ENCODE measurements at regions not wholly inside any gene's neighbourhood (a gene's known extent, or its start where the extent isn't known, plus 50 kb on each side); places are given as distances from the start of the nearest gene placed in this dataset.

GRCh38 chr17:36817483-36818048, 119.7 kb upstream of the LHX1 start:
- H3K27me3 ChIP-seq (ENCODE audit: control insufficient read depth, insufficient read depth, low read length), result peaks cover 5% of the 10 kb centered on the region
- no peak overlapping the region for H3K4me3 ChIP-seq (ENCODE audit: insufficient read depth, low read depth, low read length)
- H3K36me3 ChIP-seq (replicated peaks; ENCODE audit: control insufficient read depth, insufficient read depth, low read length), result no peaks in the 10 kb centered on the region; the same call in 1 of the 2 replicates
- no peak for DNase-seq

GRCh38 chr17:36818134-36818825, 119.0 kb upstream of the LHX1 start:
- peak; percentile 46 for DNase-seq
- no peak overlapping the region for H3K4me3 ChIP-seq (ENCODE audit: insufficient read depth, low read depth, low read length)
- peaks cover 2% of the 10 kb centered on the region for H3K27me3 ChIP-seq (ENCODE audit: control insufficient read depth, insufficient read depth, low read length)
- H3K36me3 ChIP-seq (replicated peaks; ENCODE audit: control insufficient read depth, insufficient read depth, low read length), result no peaks in the 10 kb centered on the region; the same call in 1 of the 2 replicates

GRCh38 chr17:36823850-36824677, 113.2 kb upstream of the LHX1 start:
- no peak overlapping the region for H3K4me3 ChIP-seq (ENCODE audit: insufficient read depth, low read depth, low read length)
- no peaks in the 10 kb centered on the region for H3K36me3 ChIP-seq (replicated peaks; ENCODE audit: control insufficient read depth, insufficient read depth, low read length)
- peak; percentile 52 for DNase-seq
- no peaks in the 10 kb centered on the region for H3K27me3 ChIP-seq (ENCODE audit: control insufficient read depth, insufficient read depth, low read length)

GRCh38 chr17:36824678-36825101, 112.6 kb upstream of the LHX1 start:
- no peaks in the 10 kb centered on the region for H3K36me3 ChIP-seq (replicated peaks; ENCODE audit: control insufficient read depth, insufficient read depth, low read length)
- peak; percentile 53 for DNase-seq
- H3K4me3 ChIP-seq (ENCODE audit: insufficient read depth, low read depth, low read length), result no peak overlapping the region
- no peaks in the 10 kb centered on the region for H3K27me3 ChIP-seq (ENCODE audit: control insufficient read depth, insufficient read depth, low read length)

GRCh38 chr17:36825113-36825512, 112.2 kb upstream of the LHX1 start:
- DNase-seq, result no peak
- H3K4me3 ChIP-seq (ENCODE audit: insufficient read depth, low read depth, low read length), result no peak overlapping the region
- H3K36me3 ChIP-seq (replicated peaks; ENCODE audit: control insufficient read depth, insufficient read depth, low read length), result no peaks in the 10 kb centered on the region
- no peaks in the 10 kb centered on the region for H3K27me3 ChIP-seq (ENCODE audit: control insufficient read depth, insufficient read depth, low read length)

- Histone ChIP-seq H3K27me3 (ENCODE audit: control insufficient read depth, insufficient read depth, low read length) (no peaks in the 10 kb centered on the region), H3K4me3 (ENCODE audit: insufficient read depth, low read depth, low read length) (no peak overlapping the region), H3K36me3 (replicated peaks; ENCODE audit: control insufficient read depth, insufficient read depth, low read length) (no peaks in the 10 kb centered on the region)
- peak; percentile 50 for DNase-seq
Observed at GRCh38 chr17:36825521-36825920, 111.8 kb upstream of the LHX1 start.

GRCh38 chr17:36825951-36826350, 111.3 kb upstream of the LHX1 start:
- Histone ChIP-seq H3K27me3 (ENCODE audit: control insufficient read depth, insufficient read depth, low read length) (no peaks in the 10 kb centered on the region), H3K4me3 (ENCODE audit: insufficient read depth, low read depth, low read length) (no peak overlapping the region), H3K36me3 (replicated peaks; ENCODE audit: control insufficient read depth, insufficient read depth, low read length) (no peaks in the 10 kb centered on the region)
- DNase-seq, result peak; percentile 63

GRCh38 chr17:36827081-36827480, 110.2 kb upstream of the LHX1 start:
- Histone ChIP-seq H3K4me3 (ENCODE audit: insufficient read depth, low read depth, low read length) (peak overlapping the region; percentile 8; the same call in 1 of the 2 replicates), H3K36me3 (replicated peaks; ENCODE audit: control insufficient read depth, insufficient read depth, low read length) (no peaks in the 10 kb centered on the region), H3K27me3 (ENCODE audit: control insufficient read depth, insufficient read depth, low read length) (no peaks in the 10 kb centered on the region)
- DNase-seq, result peak; percentile 59

- Histone ChIP-seq H3K4me3 (ENCODE audit: insufficient read depth, low read depth, low read length) (no peak overlapping the region), H3K36me3 (replicated peaks; ENCODE audit: control insufficient read depth, insufficient read depth, low read length) (no peaks in the 10 kb centered on the region), H3K27me3 (ENCODE audit: control insufficient read depth, insufficient read depth, low read length) (no peaks in the 10 kb centered on the region)
- no peak for DNase-seq
Observed at GRCh38 chr17:36829676-36830075, 107.6 kb upstream of the LHX1 start.

- Histone ChIP-seq H3K36me3 (replicated peaks; ENCODE audit: control insufficient read depth, insufficient read depth, low read length) (no peaks in the 10 kb centered on the region), H3K4me3 (ENCODE audit: insufficient read depth, low read depth, low read length) (no peak overlapping the region), H3K27me3 (ENCODE audit: control insufficient read depth, insufficient read depth, low read length) (0 out of 2 replicates have a peak, but pooled peaks cover 2% of the 10 kb centered on the region)
- no peak for DNase-seq
Observed at GRCh38 chr17:36833279-36833678, 104.0 kb upstream of the LHX1 start.

- no peak for DNase-seq
- 0 out of 2 replicates have a peak, but pooled peaks cover 2% of the 10 kb centered on the region for H3K27me3 ChIP-seq (ENCODE audit: control insufficient read depth, insufficient read depth, low read length)
- no peaks in the 10 kb centered on the region for H3K36me3 ChIP-seq (replicated peaks; ENCODE audit: control insufficient read depth, insufficient read depth, low read length)
- no peak overlapping the region for H3K4me3 ChIP-seq (ENCODE audit: insufficient read depth, low read depth, low read length)
Observed at GRCh38 chr17:36835036-36835435, 102.2 kb upstream of the LHX1 start.

GRCh38 chr17:36837195-36837938, 99.9 kb upstream of the LHX1 start:
- H3K36me3 ChIP-seq (replicated peaks; ENCODE audit: control insufficient read depth, insufficient read depth, low read length), result no peaks in the 10 kb centered on the region
- H3K27me3 ChIP-seq (ENCODE audit: control insufficient read depth, insufficient read depth, low read length), result peaks cover 4% of the 10 kb centered on the region; the same call in 1 of the 2 replicates
- no peak overlapping the region for H3K4me3 ChIP-seq (ENCODE audit: insufficient read depth, low read depth, low read length)
- DNase-seq, result peak; percentile 89

GRCh38 chr17:36837939-36838272, 99.4 kb upstream of the LHX1 start:
- Histone ChIP-seq H3K27me3 (ENCODE audit: control insufficient read depth, insufficient read depth, low read length) (peaks cover 4% of the 10 kb centered on the region; the same call in 1 of the 2 replicates), H3K4me3 (ENCODE audit: insufficient read depth, low read depth, low read length) (no peak overlapping the region)
- no peak for DNase-seq

GRCh38 chr17:36839256-36839655, 98.0 kb upstream of the LHX1 start:
- DNase-seq, result peak; percentile 35
- no peaks in the 10 kb centered on the region for H3K36me3 ChIP-seq (replicated peaks; ENCODE audit: control insufficient read depth, insufficient read depth, low read length)
- H3K27me3 ChIP-seq (ENCODE audit: control insufficient read depth, insufficient read depth, low read length), result peaks cover 4% of the 10 kb centered on the region; the same call in 1 of the 2 replicates
- no peak overlapping the region for H3K4me3 ChIP-seq (ENCODE audit: insufficient read depth, low read depth, low read length)

More at GRCh38 chr17:36837939-36838272, 99.4 kb upstream of the LHX1 start:
- no peaks in the 10 kb centered on the region for H3K36me3 ChIP-seq (replicated peaks; ENCODE audit: control insufficient read depth, insufficient read depth, low read length)
